ENCODE measurements at regions not wholly inside any gene's neighbourhood (a gene's known extent, or its start where the extent isn't known, plus 50 kb on each side); places are given as distances from the start of the nearest gene placed in this dataset.

- DNase-seq (ENCODE audit: low spot score) = no peak
These were observed 67.2 kb upstream of the CTBP2 start for GRCh38 chr10:125227546-125227945.

GRCh38 chr10:125226823-125227222 is 66.5 kb upstream of the CTBP2 start:
- TF ChIP-seq, protein P1, sequence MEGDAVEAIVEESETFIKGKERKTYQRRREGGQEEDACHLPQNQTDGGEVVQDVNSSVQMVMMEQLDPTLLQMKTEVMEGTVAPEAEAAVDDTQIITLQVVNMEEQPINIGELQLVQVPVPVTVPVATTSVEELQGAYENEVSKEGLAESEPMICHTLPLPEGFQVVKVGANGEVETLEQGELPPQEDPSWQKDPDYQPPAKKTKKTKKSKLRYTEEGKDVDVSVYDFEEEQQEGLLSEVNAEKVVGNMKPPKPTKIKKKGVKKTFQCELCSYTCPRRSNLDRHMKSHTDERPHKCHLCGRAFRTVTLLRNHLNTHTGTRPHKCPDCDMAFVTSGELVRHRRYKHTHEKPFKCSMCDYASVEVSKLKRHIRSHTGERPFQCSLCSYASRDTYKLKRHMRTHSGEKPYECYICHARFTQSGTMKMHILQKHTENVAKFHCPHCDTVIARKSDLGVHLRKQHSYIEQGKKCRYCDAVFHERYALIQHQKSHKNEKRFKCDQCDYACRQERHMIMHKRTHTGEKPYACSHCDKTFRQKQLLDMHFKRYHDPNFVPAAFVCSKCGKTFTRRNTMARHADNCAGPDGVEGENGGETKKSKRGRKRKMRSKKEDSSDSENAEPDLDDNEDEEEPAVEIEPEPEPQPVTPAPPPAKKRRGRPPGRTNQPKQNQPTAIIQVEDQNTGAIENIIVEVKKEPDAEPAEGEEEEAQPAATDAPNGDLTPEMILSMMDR (IDR thresholded peaks at IDR 0.05) = no peak
- Histone ChIP-seq H3K4me3 (no peak overlapping the region), H3K27ac (no peak overlapping the region)
- no peak for DNase-seq (ENCODE audit: low spot score)

More at GRCh38 chr10:125227546-125227945, 67.2 kb upstream of the CTBP2 start:
- no peak overlapping the region for H3K27ac ChIP-seq
- no peak overlapping the region for H3K4me3 ChIP-seq
- TF ChIP-seq, protein P1 (IDR thresholded peaks at IDR 0.05) = no peak

DNA sequence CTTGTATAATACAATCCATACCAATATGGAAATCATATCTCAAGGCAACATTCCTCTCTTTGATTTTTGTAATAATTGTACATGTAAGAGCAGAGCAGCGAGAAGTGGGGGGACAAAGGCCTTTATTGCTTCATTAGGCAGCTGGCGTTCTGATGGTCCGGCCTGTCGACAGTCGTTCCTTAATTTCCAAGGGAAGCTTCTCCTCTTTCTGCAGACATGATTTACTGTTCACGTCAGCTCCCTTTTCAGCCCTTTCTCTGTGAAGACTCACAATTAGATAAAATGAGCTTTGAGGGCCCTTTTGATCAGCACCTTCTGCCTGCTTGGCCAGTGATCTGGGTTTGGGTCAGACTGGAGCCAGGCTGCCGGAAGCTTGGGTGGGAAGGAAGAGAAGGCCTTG is 65.6 kb upstream of the CTBP2 start:
- Histone ChIP-seq H3K27ac (no peak overlapping the region), H3K4me3 (no peak overlapping the region)
- DNase-seq (ENCODE audit: low spot score) = no peak
- TF ChIP-seq, protein P1 (IDR thresholded peaks at IDR 0.05) = no peak

- DNase-seq (ENCODE audit: low spot score) = no peak
- TF ChIP-seq, protein P1 (IDR thresholded peaks at IDR 0.05) = no peak
- H3K4me3 ChIP-seq = no peak overlapping the region
- no peak overlapping the region for H3K27ac ChIP-seq
These were observed 64.7 kb upstream of the CTBP2 start for GRCh38 chr10:125225051-125225450.

DNA sequence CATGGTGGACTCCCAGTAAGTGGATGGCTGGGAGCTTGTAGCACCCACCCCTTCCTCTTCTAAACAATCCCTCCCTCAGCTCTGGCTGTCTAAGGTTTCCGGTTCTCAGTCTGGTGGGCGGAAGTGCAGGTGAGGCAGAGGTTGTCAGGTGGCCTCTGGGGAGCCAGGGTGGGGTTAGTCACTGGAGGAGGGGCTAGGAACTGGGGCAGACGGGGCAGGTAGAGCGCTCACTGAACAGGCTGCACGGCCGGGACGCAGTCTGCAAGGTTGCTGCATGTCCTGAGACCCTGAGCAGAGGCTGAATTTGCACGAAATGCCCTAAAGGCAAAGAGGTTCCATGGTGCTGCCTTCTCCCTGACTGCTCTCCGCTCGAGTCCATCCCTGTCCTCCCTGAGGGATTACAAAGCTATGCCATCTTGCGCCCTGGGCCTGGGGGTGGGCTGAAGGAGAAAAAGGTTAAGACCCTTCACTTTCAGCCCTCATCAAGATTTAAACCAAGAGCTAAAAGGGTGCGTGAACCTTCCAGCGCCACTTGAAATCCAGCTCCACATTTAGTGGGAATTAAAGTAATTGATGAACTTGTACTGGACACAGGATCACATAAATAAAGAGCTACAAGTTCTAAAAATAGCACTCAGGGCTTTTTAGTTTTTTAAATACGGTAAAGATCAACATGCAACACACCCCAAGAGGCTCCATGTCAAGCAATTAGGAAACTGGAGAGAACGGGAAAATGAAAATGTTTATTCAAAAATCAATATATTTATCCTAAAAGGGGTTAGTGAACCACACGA is 62.3 kb upstream of the CTBP2 start:
- Histone ChIP-seq H3K4me3 (no peak overlapping the region), H3K27ac (no peak overlapping the region)
- DNase-seq (ENCODE audit: low spot score) = peak; percentile 36
- TF ChIP-seq, protein P1 (IDR thresholded peaks at IDR 0.05) = no peak

DNA sequence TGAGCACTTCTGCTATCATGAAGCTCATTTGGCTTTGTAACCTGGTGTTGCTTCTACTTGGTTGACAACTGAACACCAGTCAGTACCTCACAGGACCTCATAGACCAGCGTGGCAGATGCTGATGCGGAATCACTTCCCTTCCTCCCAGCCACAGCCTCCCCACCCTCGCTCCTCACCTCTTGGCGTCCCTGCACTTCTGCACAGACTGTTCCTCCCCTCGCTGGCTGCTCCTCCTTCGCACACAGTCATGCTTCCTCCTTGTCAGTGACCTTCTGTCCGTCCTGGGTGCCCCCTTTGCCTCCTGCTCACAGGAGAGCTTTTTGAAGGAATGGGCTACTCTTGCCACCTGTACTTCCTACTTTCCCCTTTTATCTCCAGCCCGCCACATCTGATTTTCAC is 61.4 kb upstream of the CTBP2 start:
- Histone ChIP-seq H3K4me3 (no peak overlapping the region), H3K27ac (no peak overlapping the region)
- DNase-seq (ENCODE audit: low spot score) = peak; percentile 33
- TF ChIP-seq, protein P1 (IDR thresholded peaks at IDR 0.05) = no peak

GRCh38 chr10:125219776-125220175 is 59.4 kb upstream of the CTBP2 start:
- TF ChIP-seq, protein P1 (IDR thresholded peaks at IDR 0.05) = no peak
- no peak for DNase-seq (ENCODE audit: low spot score)
- Histone ChIP-seq H3K27ac (no peak overlapping the region), H3K4me3 (no peak overlapping the region)
